Progenitor cell of endocrine pancreas (in vitro differentiated cells): ENCODE measurements at regions not wholly inside any gene's neighbourhood (a gene's known extent, or its start where the extent isn't known, plus 50 kb on each side); places are given as distances from the start of the nearest gene placed in this dataset.
"Not testable (repeated sequence)": the region's sequence is repeated elsewhere in the genome, so short reads cannot be mapped to it uniquely, and the experiment has no call there.

Experiments
- DNase-seq: peaks from one replicate; pipeline ENCODE4 v3.0.0; 2021; ENCODE audit warnings: low spot score; ENCODE audit not compliant: unreplicated experiment
- H3K27ac Mint-ChIP-seq: 2 replicates; pipeline ENCODE4 v1.8.0; 2021; ENCODE audit warnings: mild to moderate bottlenecking, moderate library complexity, mixed read lengths
- H3K27me3 Mint-ChIP-seq: 2 replicates; pipeline ENCODE4 v1.8.0; 2021; ENCODE audit warnings: mixed read lengths
- H3K36me3 Mint-ChIP-seq: 2 replicates; pipeline ENCODE4 v1.8.0; 2022; ENCODE audit warnings: mixed read lengths; ENCODE audit not compliant: insufficient read depth
- H3K4me1 Mint-ChIP-seq: 2 replicates; pipeline ENCODE4 v1.8.0; 2021; ENCODE audit warnings: low read depth, mixed read lengths
- H3K4me3 Mint-ChIP-seq: 2 replicates; pipeline ENCODE4 v1.8.0; 2021; ENCODE audit warnings: low read depth, mild to moderate bottlenecking, moderate library complexity, mixed read lengths
- H3K9me3 Mint-ChIP-seq: 2 replicates; pipeline ENCODE4 v1.8.0; 2021; ENCODE audit warnings: low read depth, mixed read lengths
- CTCF ChIP-seq: fragments of 200-600 bp; sonication (generic); IDR thresholded peaks from one replicate; pipeline ENCODE4 v1.5.0; 2021; ENCODE audit warnings: antibody characterized with exemption, mild to moderate bottlenecking; ENCODE audit not compliant: unreplicated experiment

DNA sequence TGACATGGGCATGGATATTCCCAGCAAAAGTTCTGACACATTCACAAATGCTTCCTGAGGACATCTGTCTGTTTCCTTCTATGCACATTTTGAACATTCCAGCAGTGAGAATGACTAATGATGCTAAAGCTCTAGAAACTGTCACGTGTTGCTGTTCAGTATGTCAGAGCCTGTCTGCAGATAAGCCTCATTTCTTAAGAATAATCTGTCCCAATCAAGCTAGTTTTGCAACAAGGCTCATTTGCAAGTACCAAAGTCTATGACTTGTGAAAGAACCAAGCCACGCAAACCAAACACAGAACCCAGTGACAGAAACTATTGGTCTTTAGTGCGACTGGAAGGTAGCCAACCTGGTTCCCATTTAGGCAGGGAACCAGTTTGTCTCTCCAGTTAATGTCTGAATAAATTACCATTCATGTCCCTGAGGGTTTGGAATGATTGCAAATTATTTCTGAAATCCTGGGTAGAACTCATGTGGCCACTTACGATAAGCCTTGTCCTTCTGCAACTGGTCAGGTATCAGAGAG is 178.5 kb downstream of the C9orf152 start:
- no peak overlapping the region for H3K27ac Mint-ChIP-seq
- DNase-seq, result no peak
- no peak for TF ChIP-seq CTCF
- peaks cover 11% of the 10 kb centered on the region for H3K4me1 Mint-ChIP-seq
- H3K36me3 Mint-ChIP-seq, result no peaks in the 10 kb centered on the region
- H3K4me3 Mint-ChIP-seq, result no peak overlapping the region
- H3K27me3 Mint-ChIP-seq, result no peaks in the 10 kb centered on the region
- H3K9me3 Mint-ChIP-seq, result no peaks in the 10 kb centered on the region

GRCh38 chr9:110029956-110030480 is 177.9 kb downstream of the C9orf152 start:
- Mint-ChIP-seq H3K4me3 (no peak overlapping the region), H3K9me3 (no peaks in the 10 kb centered on the region), H3K4me1 (peaks cover 11% of the 10 kb centered on the region), H3K36me3 (no peaks in the 10 kb centered on the region), H3K27me3 (no peaks in the 10 kb centered on the region), H3K27ac (no peak overlapping the region)
- no peak for DNase-seq
- TF ChIP-seq CTCF, result no peak

DNA sequence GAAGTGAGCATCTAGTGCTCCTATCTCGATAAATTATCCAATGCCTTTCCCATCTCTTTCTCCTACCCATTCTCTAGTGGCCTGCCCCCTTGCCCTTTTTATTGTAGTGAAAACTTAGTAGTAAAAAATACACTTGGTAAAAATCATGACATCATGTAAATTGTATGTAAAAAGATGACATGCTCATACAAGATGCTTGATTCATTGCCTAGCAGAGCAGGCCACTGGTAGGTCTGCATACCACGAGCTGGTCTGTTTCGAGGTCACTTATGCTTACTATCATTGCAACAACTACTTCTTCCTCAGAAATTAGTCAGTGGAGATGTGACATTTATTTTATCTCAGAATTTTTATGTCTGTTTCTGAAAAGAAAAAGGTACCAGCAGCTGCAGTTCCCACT is 177.3 kb downstream of the C9orf152 start:
- Mint-ChIP-seq H3K27me3 (no peaks in the 10 kb centered on the region), H3K9me3 (no peaks in the 10 kb centered on the region), H3K27ac (no peak overlapping the region), H3K4me3 (no peak overlapping the region), H3K4me1 (peaks cover 11% of the 10 kb centered on the region), H3K36me3 (no peaks in the 10 kb centered on the region)
- no peak for TF ChIP-seq CTCF
- DNase-seq, result no peak

- H3K27ac Mint-ChIP-seq, result no peak overlapping the region
- H3K36me3 Mint-ChIP-seq, result no peaks in the 10 kb centered on the region
- no peak for DNase-seq
- H3K4me1 Mint-ChIP-seq, result peaks cover 11% of the 10 kb centered on the region
- H3K4me3 Mint-ChIP-seq, result no peak overlapping the region
- no peaks in the 10 kb centered on the region for H3K27me3 Mint-ChIP-seq
- TF ChIP-seq CTCF, result no peak
- H3K9me3 Mint-ChIP-seq, result no peaks in the 10 kb centered on the region
These were observed 176.3 kb downstream of the C9orf152 start for GRCh38 chr9:110031511-110032173.

- H3K27ac Mint-ChIP-seq, DNase-seq, H3K9me3 Mint-ChIP-seq, H3K4me3 Mint-ChIP-seq, H3K27me3 Mint-ChIP-seq, H3K36me3 Mint-ChIP-seq: not testable (repeated sequence)
- peaks cover 11% of the 10 kb centered on the region for H3K4me1 Mint-ChIP-seq
These were observed 175.4 kb downstream of the C9orf152 start for GRCh38 chr9:110032532-110032931.

GRCh38 chr9:110033869-110034268 is 174.1 kb downstream of the C9orf152 start:
- no peaks in the 10 kb centered on the region for H3K27me3 Mint-ChIP-seq
- H3K4me3 Mint-ChIP-seq, result no peak overlapping the region
- no peaks in the 10 kb centered on the region for H3K9me3 Mint-ChIP-seq
- DNase-seq, result no peak
- H3K36me3 Mint-ChIP-seq, result no peaks in the 10 kb centered on the region
- no peak overlapping the region for H3K27ac Mint-ChIP-seq
- H3K4me1 Mint-ChIP-seq, result peaks cover 11% of the 10 kb centered on the region
- TF ChIP-seq CTCF, result no peak
